PC-3 (cell line): ENCODE measurements at regions not wholly inside any gene's neighbourhood (a gene's known extent, or its start where the extent isn't known, plus 50 kb on each side); places are given as distances from the start of the nearest gene placed in this dataset.
"Not testable (repeated sequence)": the region's sequence is repeated elsewhere in the genome, so short reads cannot be mapped to it uniquely, and the experiment has no call there.

Experiments used
- CTCF ChIP-seq: fragments of 300-600 bp; sonication (generic); conservative IDR thresholded peaks from 2 replicates; pipeline ENCODE4 v1.5.1; 2017; ENCODE audit warnings: antibody characterized with exemption, low read depth, mild to moderate bottlenecking, low read length
- EZH2 ChIP-seq: fragments of 300-600 bp; sonication (generic); IDR thresholded peaks from one replicate; pipeline ENCODE4 v1.6.1; 2017; ENCODE audit warnings: antibody characterized with exemption, mild to moderate bottlenecking, low read length; ENCODE audit not compliant: unreplicated experiment

- not testable (repeated sequence) for TF ChIP-seq CTCF, EZH2
These were observed 87.0 kb downstream of the POTEG start for GRCh38 chr14:19347112-19347511.
